HepG2 (cell line): ENCODE measurements at regions not wholly inside any gene's neighbourhood (a gene's known extent, or its start where the extent isn't known, plus 50 kb on each side); places are given as distances from the start of the nearest gene placed in this dataset.
A peak's percentile ranks its signal among the peaks of the same experiment; 100 is the strongest.

ENCODE experiments used
- BHLHE40 ChIP-seq: IDR thresholded peaks from 2 replicates; pipeline ENCODE4 v1.6.1; 2011; ENCODE audit warnings: low read length, improper control_type of control experiment
- CBX1 ChIP-seq: IDR thresholded peaks from one replicate; pipeline ENCODE4 v1.6.1; 2016; ENCODE audit warnings: antibody characterized with exemption, low read depth
- CEBPB ChIP-seq: IDR thresholded peaks from 2 replicates; pipeline ENCODE4 v1.6.1; 2011; ENCODE audit warnings: low read depth, low read length, improper control_type of control experiment, borderline replicate concordance
- IRX3 ChIP-seq: sonication (generic); formaldehyde crosslinking; IDR thresholded peaks from 2 replicates; pipeline ENCODE4 v1.8.1; 2023; ENCODE audit warnings: mild to moderate bottlenecking, low read depth, missing genetic modification reagents, borderline replicate concordance
- KDM6A ChIP-seq: IDR thresholded peaks from 2 replicates; pipeline ENCODE4 v1.6.1; 2016; ENCODE audit warnings: low read depth
- KLF13 ChIP-seq: sonication (generic); formaldehyde crosslinking; IDR thresholded peaks from 2 replicates; pipeline ENCODE4 v1.4.0; 2020; ENCODE audit warnings: mild to moderate bottlenecking, missing genetic modification reagents
- NFYB ChIP-seq: sonication (generic); formaldehyde crosslinking; IDR thresholded peaks from 2 replicates; pipeline ENCODE4 v1.4.0; 2020; ENCODE audit warnings: missing genetic modification reagents
- PHF21A ChIP-seq: sonication (generic); formaldehyde crosslinking; IDR thresholded peaks from 2 replicates; pipeline ENCODE4 v1.5.0; 2020; ENCODE audit warnings: mild to moderate bottlenecking, missing genetic modification reagents
- PRDM15 ChIP-seq: sonication (generic); formaldehyde crosslinking; IDR thresholded peaks from 2 replicates; pipeline ENCODE4 v1.4.0; 2020; ENCODE audit warnings: missing genetic modification reagents
- REL ChIP-seq: sonication (generic); formaldehyde crosslinking; conservative IDR thresholded peaks from 2 replicates; pipeline ENCODE4 v1.8.0; 2022; ENCODE audit warnings: mild to moderate bottlenecking, missing genetic modification reagents, moderate library complexity
- RNF2 ChIP-seq: fragments of 450-650 bp; conservative IDR thresholded peaks from 2 replicates; pipeline ENCODE4 v1.6.1; 2016; ENCODE audit warnings: low read depth
- TCF7 ChIP-seq: sonication (generic); IDR thresholded peaks from 2 replicates; pipeline ENCODE4 v1.6.1; 2016; ENCODE audit warnings: antibody characterized with exemption, low read depth
- ZFP1 ChIP-seq: IDR thresholded peaks from 2 replicates; pipeline ENCODE4 v1.6.1; 2016
- ZFP36L1 ChIP-seq: sonication (generic); formaldehyde crosslinking; IDR thresholded peaks from 2 replicates; pipeline ENCODE4 v1.8.0; 2022; ENCODE audit warnings: mild to moderate bottlenecking, missing genetic modification reagents, moderate library complexity
- ZNF136 ChIP-seq: sonication (generic); formaldehyde crosslinking; IDR thresholded peaks from 2 replicates; pipeline ENCODE4 v1.8.1; 2022; ENCODE audit warnings: low read depth, mild to moderate bottlenecking, moderate library complexity, missing genetic modification reagents
- ZNF598 ChIP-seq: sonication (generic); formaldehyde crosslinking; IDR thresholded peaks from 2 replicates; pipeline ENCODE4 v1.5.1; 2020; ENCODE audit warnings: mild to moderate bottlenecking, missing genetic modification reagents, borderline replicate concordance
- ZNF652 ChIP-seq: IDR thresholded peaks from 2 replicates; pipeline ENCODE4 v1.6.1; 2016; ENCODE audit warnings: low read depth, borderline replicate concordance
- ZNF709 ChIP-seq: sonication (generic); formaldehyde crosslinking; IDR thresholded peaks from 2 replicates; pipeline ENCODE4 v1.5.0; 2020; ENCODE audit warnings: mild to moderate bottlenecking, missing genetic modification reagents
- ZSCAN31 ChIP-seq: sonication (generic); formaldehyde crosslinking; IDR thresholded peaks from 2 replicates; pipeline ENCODE4 v1.5.0; 2020; ENCODE audit warnings: low read depth, mild to moderate bottlenecking, missing genetic modification reagents
- TF ChIP-seq, protein P1 (sequence below): IDR thresholded peaks from 2 replicates; pipeline ENCODE4 v1.6.1; 2016; ENCODE audit warnings: low read depth, control low read depth
- TF ChIP-seq, protein P2 (sequence below): sonication (generic); formaldehyde crosslinking; IDR thresholded peaks from 2 replicates; pipeline ENCODE4 v1.4.0; 2020; ENCODE audit warnings: mild to moderate bottlenecking, missing genetic modification reagents
- TF ChIP-seq, protein P3 (sequence below): IDR thresholded peaks from 2 replicates; pipeline ENCODE4 v1.6.1; 2016

- TF ChIP-seq ZNF709 (CRISPR knock-in tag) (no peak), NFYB (CRISPR knock-in tag) (no peak), IRX3 (CRISPR knock-in tag) (no peak), TCF7 (no peak), ZNF136 (CRISPR knock-in tag) (no peak), RNF2 (peak; percentile 71), CEBPB (peak; percentile 74; the same call in 1 of the 2 replicates), ZNF598 (CRISPR knock-in tag) (peak; percentile 59; the same call in 1 of the 2 replicates), ZFP36L1 (CRISPR knock-in tag) (peak; percentile 75; the same call in 1 of the 2 replicates), KLF13 (CRISPR knock-in tag) (no peak), PRDM15 (no peak), KDM6A (CRISPR knock-in tag) (peak; percentile 56), ZNF652 (CRISPR knock-in tag) (no peak), REL (CRISPR knock-in tag) (no peak), BHLHE40 (peak; percentile 36; the same call in 1 of the 2 replicates), ZFP1 (CRISPR knock-in tag) (peak; percentile 77), CBX1 (peak; percentile 91), ZSCAN31 (CRISPR knock-in tag) (no peak), PHF21A (CRISPR knock-in tag) (0 out of 2 replicates have a peak, but pooled peaks have one; percentile 64)
- TF ChIP-seq, protein P1, sequence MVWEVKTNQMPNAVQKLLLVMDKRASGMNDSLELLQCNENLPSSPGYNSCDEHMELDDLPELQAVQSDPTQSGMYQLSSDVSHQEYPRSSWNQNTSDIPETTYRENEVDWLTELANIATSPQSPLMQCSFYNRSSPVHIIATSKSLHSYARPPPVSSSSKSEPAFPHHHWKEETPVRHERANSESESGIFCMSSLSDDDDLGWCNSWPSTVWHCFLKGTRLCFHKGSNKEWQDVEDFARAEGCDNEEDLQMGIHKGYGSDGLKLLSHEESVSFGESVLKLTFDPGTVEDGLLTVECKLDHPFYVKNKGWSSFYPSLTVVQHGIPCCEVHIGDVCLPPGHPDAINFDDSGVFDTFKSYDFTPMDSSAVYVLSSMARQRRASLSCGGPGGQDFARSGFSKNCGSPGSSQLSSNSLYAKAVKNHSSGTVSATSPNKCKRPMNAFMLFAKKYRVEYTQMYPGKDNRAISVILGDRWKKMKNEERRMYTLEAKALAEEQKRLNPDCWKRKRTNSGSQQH (CRISPR knock-in tag), result 0 out of 2 replicates have a peak, but pooled peaks have one; percentile 80
- TF ChIP-seq, protein P2, sequence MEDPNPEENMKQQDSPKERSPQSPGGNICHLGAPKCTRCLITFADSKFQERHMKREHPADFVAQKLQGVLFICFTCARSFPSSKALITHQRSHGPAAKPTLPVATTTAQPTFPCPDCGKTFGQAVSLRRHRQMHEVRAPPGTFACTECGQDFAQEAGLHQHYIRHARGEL (CRISPR knock-in tag), result no peak
- TF ChIP-seq, protein P3, sequence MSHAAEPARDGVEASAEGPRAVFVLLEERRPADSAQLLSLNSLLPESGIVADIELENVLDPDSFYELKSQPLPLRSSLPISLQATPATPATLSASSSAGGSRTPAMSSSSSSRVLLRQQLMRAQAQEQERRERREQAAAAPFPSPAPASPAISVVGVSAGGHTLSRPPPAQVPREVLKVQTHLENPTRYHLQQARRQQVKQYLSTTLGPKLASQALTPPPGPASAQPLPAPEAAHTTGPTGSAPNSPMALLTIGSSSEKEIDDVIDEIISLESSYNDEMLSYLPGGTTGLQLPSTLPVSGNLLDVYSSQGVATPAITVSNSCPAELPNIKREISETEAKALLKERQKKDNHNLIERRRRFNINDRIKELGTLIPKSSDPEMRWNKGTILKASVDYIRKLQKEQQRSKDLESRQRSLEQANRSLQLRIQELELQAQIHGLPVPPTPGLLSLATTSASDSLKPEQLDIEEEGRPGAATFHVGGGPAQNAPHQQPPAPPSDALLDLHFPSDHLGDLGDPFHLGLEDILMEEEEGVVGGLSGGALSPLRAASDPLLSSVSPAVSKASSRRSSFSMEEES (CRISPR knock-in tag), result peak; percentile 45; the same call in 1 of the 2 replicates
Measured at GRCh38 chr20:23147964-23148730, 62.0 kb upstream of the CD93 start (continued).
